BLaER1 (cell line): ENCODE measurements at regions not wholly inside any gene's neighbourhood (a gene's known extent, or its start where the extent isn't known, plus 50 kb on each side); places are given as distances from the start of the nearest gene placed in this dataset.

Experiments
- H3K27ac ChIP-seq: shearing (Covaris generic); formaldehyde crosslinking; 2 replicates; pipeline ENCODE4 v1.8.1; 2022
- H3K27me3 ChIP-seq: shearing (Covaris generic); formaldehyde crosslinking; 2 replicates; pipeline ENCODE4 v1.8.1; 2022
- H3K36me3 ChIP-seq: shearing (Covaris generic); formaldehyde crosslinking; 2 replicates; pipeline ENCODE4 v1.8.1; 2022
- H3K4me1 ChIP-seq: shearing (Covaris generic); formaldehyde crosslinking; 2 replicates; pipeline ENCODE4 v1.8.1; 2022
- H3K4me2 ChIP-seq: shearing (Covaris generic); formaldehyde crosslinking; 2 replicates; pipeline ENCODE4 v1.8.1; 2022
- H3K4me3 ChIP-seq: shearing (Covaris generic); formaldehyde crosslinking; 2 replicates; pipeline ENCODE4 v1.8.1; 2022
- H3K9ac ChIP-seq: shearing (Covaris generic); formaldehyde crosslinking; 2 replicates; pipeline ENCODE4 v1.8.1; 2022
- H3K9me3 ChIP-seq: shearing (Covaris generic); formaldehyde crosslinking; 2 replicates; pipeline ENCODE4 v1.8.1; 2022
- H4K20me1 ChIP-seq: shearing (Covaris generic); formaldehyde crosslinking; 2 replicates; pipeline ENCODE4 v1.8.1; 2022
- Cebpa-rat ChIP-seq: shearing (Covaris generic); IDR thresholded peaks from 2 replicates; pipeline ENCODE4 v1.8.1; 2022

DNA sequence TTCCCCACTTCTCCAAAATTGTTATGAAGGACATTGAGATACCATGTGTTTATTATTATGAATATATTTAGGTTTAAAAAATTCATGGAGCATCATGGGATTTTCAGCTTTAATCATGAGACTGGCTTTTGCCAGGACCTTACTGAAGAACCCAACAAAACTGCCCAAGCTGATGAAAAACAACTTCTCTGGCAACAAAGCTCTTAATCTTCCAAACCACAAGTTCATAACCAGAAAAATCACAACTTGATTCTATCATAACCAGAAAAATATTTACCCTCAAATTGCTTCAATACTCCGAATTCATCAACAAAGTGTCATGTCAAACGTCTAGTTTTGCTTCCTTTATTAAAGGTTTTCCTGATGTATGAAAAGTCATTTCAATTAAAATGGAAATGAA lies 971.8 kb upstream of the ACVR2A start:
- Histone ChIP-seq H3K36me3 (no peaks in the 10 kb centered on the region), H3K4me2 (no peak overlapping the region), H3K9ac (no peak overlapping the region), H3K4me3 (no peak overlapping the region), H4K20me1 (no peaks in the 10 kb centered on the region), H3K9me3 (no peaks in the 10 kb centered on the region), H3K27me3 (no peaks in the 10 kb centered on the region), H3K4me1 (peaks cover 7% of the 10 kb centered on the region; the same call in 1 of the 2 replicates), H3K27ac (no peak overlapping the region)
- no peak for TF ChIP-seq Cebpa-rat

DNA sequence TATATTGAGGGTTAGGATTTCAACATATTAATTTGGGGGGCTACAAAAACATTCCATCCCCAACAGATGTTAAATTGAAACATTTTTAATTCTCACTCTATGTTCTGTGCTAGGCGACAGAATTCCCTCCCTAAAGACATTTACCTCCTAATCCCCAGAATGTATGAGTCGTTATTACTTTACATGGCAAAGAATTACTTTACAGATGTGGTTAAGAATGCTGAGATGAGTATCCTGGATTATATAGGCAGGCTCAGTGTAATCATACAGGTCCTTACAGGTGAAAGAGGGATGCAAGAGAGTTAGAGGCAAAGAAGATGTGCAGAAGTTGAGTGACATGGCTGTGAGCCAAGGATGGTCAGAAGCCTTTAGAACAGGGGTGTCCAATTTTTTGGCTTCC lies 974.1 kb upstream of the ACVR2A start:
- Histone ChIP-seq H4K20me1 (no peaks in the 10 kb centered on the region), H3K36me3 (no peaks in the 10 kb centered on the region), H3K27me3 (no peaks in the 10 kb centered on the region), H3K9me3 (no peaks in the 10 kb centered on the region), H3K4me3 (no peak overlapping the region), H3K4me2 (no peak overlapping the region), H3K9ac (no peak overlapping the region), H3K27ac (no peak overlapping the region), H3K4me1 (peaks cover 7% of the 10 kb centered on the region; the same call in 1 of the 2 replicates)
- TF ChIP-seq Cebpa-rat = no peak

DNA sequence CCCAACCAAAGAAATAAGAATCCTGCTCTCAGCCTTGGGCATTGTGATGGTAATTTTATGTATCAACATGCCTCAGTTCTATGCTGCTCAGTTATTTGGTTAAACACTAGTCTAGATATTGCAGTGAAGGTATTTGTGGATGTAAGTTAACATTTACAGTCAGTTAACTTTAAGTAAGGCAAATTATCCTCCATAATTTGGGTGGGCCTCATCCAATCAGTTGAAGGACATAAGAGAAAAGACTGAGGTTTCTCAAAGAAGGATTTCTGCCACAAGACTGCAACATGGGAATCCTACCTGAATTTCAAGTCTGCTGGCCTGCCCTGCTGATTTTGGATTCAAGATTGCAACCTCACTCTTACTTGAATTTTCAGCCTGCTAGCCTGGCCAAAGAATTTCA lies 975.5 kb upstream of the ACVR2A start:
- Histone ChIP-seq H3K4me1 (peaks cover 2% of the 10 kb centered on the region; the same call in 1 of the 2 replicates), H4K20me1 (no peaks in the 10 kb centered on the region), H3K36me3 (no peaks in the 10 kb centered on the region), H3K9me3 (peaks cover 3% of the 10 kb centered on the region; the same call in 1 of the 2 replicates), H3K27me3 (no peaks in the 10 kb centered on the region), H3K27ac (no peak overlapping the region), H3K4me3 (no peak overlapping the region), H3K9ac (no peak overlapping the region), H3K4me2 (no peak overlapping the region)
- no peak for TF ChIP-seq Cebpa-rat

GRCh38 chr2:146868051-146868450 lies 976.8 kb upstream of the ACVR2A start:
- no peak overlapping the region for H3K27ac ChIP-seq
- H3K36me3 ChIP-seq = no peaks in the 10 kb centered on the region
- peaks cover 6% of the 10 kb centered on the region; the same call in 1 of the 2 replicates for H3K9me3 ChIP-seq

GRCh38 chr2:146867477-146867986 lies 977.3 kb upstream of the ACVR2A start:
- Histone ChIP-seq H3K27ac (no peak overlapping the region), H3K36me3 (no peaks in the 10 kb centered on the region), H3K27me3 (no peaks in the 10 kb centered on the region), H3K4me1 (no peaks in the 10 kb centered on the region), H4K20me1 (no peaks in the 10 kb centered on the region), H3K4me2 (no peak overlapping the region), H3K4me3 (no peak overlapping the region), H3K9me3 (peaks cover 6% of the 10 kb centered on the region; the same call in 1 of the 2 replicates), H3K9ac (no peak overlapping the region)
- TF ChIP-seq Cebpa-rat = no peak

More at GRCh38 chr2:146868051-146868450, 976.8 kb upstream of the ACVR2A start:
- TF ChIP-seq Cebpa-rat = no peak
- Histone ChIP-seq H3K4me1 (no peaks in the 10 kb centered on the region), H4K20me1 (no peaks in the 10 kb centered on the region), H3K4me3 (no peak overlapping the region), H3K27me3 (no peaks in the 10 kb centered on the region), H3K4me2 (no peak overlapping the region), H3K9ac (no peak overlapping the region)

GRCh38 chr2:146853741-146854444 lies 990.9 kb upstream of the ACVR2A start:
- no peaks in the 10 kb centered on the region for H3K27me3 ChIP-seq
- H3K27ac ChIP-seq = no peak overlapping the region

DNA sequence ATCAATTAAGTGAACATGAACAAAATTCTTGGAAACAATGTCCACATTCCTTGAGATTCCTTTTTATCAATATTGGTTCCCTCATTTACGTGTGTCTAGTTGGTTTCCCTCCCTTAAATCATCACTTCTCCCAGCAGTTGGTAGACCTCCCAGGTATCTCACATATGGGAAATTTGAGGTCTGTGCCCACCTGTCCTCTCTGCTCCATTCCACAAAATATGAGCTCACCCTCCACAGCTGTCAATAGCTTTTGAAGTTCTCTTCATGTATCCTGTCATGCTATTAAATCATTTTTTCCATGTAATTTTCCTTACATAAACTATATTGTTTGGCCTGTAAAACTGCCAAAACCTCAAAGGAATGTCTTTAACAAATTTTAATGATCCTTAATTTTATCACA lies 992.2 kb upstream of the ACVR2A start:
- Histone ChIP-seq H3K9me3 (no peaks in the 10 kb centered on the region), H3K9ac (no peak overlapping the region), H3K36me3 (no peaks in the 10 kb centered on the region), H3K27me3 (no peaks in the 10 kb centered on the region), H3K27ac (no peak overlapping the region), H4K20me1 (no peaks in the 10 kb centered on the region), H3K4me3 (no peak overlapping the region), H3K4me1 (no peaks in the 10 kb centered on the region), H3K4me2 (no peak overlapping the region)
- no peak for TF ChIP-seq Cebpa-rat

More at GRCh38 chr2:146853741-146854444, 990.9 kb upstream of the ACVR2A start:
- H3K9ac ChIP-seq = no peak overlapping the region
- H3K36me3 ChIP-seq = no peaks in the 10 kb centered on the region
- no peaks in the 10 kb centered on the region for H3K9me3 ChIP-seq
- no peaks in the 10 kb centered on the region for H4K20me1 ChIP-seq
- TF ChIP-seq Cebpa-rat = no peak
- no peaks in the 10 kb centered on the region for H3K4me1 ChIP-seq
- no peak overlapping the region for H3K4me2 ChIP-seq
- H3K4me3 ChIP-seq = no peak overlapping the region

- H3K4me2 ChIP-seq = no peak overlapping the region
- H3K9me3 ChIP-seq = no peaks in the 10 kb centered on the region
- no peaks in the 10 kb centered on the region for H3K4me1 ChIP-seq
- no peak overlapping the region for H3K9ac ChIP-seq
- no peak overlapping the region for H3K4me3 ChIP-seq
- no peaks in the 10 kb centered on the region for H3K36me3 ChIP-seq
- no peaks in the 10 kb centered on the region for H4K20me1 ChIP-seq
- no peak overlapping the region for H3K27ac ChIP-seq
- H3K27me3 ChIP-seq = no peaks in the 10 kb centered on the region
- no peak for TF ChIP-seq Cebpa-rat
These were observed 994.1 kb upstream of the ACVR2A start for GRCh38 chr2:146850746-146851145.

DNA sequence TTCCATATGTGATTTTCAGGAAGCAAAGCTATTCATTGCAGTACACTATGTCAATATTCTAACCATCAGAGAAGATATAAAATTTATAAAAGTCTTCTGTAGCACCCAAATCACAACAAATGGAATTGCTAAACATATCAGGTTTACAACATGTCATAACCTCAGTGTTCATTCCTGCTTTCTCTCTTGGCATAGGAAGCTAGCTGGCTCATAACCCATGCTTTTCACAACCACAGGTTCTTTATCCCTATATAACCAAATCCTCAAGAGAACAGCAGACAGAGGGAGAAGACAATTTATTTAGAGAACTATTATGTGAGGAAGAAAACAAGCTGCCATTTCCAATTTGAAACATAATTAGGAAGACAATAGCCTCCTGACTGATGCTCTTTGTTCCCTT lies 997.0 kb upstream of the ACVR2A start:
- no peaks in the 10 kb centered on the region for H3K4me1 ChIP-seq
- no peaks in the 10 kb centered on the region for H3K9me3 ChIP-seq
- H4K20me1 ChIP-seq = no peaks in the 10 kb centered on the region
- no peak for TF ChIP-seq Cebpa-rat
- H3K36me3 ChIP-seq = no peaks in the 10 kb centered on the region
- H3K27ac ChIP-seq = no peak overlapping the region
- no peak overlapping the region for H3K9ac ChIP-seq
- H3K4me3 ChIP-seq = no peak overlapping the region
- no peaks in the 10 kb centered on the region for H3K27me3 ChIP-seq
- no peak overlapping the region for H3K4me2 ChIP-seq

- Histone ChIP-seq H4K20me1 (no peaks in the 10 kb centered on the region), H3K9ac (no peak overlapping the region), H3K27me3 (no peaks in the 10 kb centered on the region), H3K27ac (no peak overlapping the region), H3K4me3 (no peak overlapping the region), H3K9me3 (no peaks in the 10 kb centered on the region), H3K36me3 (no peaks in the 10 kb centered on the region), H3K4me1 (no peaks in the 10 kb centered on the region), H3K4me2 (no peak overlapping the region)
- TF ChIP-seq Cebpa-rat = no peak
These were observed 1000.4 kb upstream of the ACVR2A start for GRCh38 chr2:146844226-146844990.
